ENCODE measurements at regions not wholly inside any gene's neighbourhood (a gene's known extent, or its start where the extent isn't known, plus 50 kb on each side); places are given as distances from the start of the nearest gene placed in this dataset.

- no peak for DNase-seq
These were observed 104.2 kb upstream of the THRB start for GRCh38 chr3:24598695-24599470.

GRCh38 chr3:24601066-24601939 lies 106.7 kb upstream of the THRB start:
- no peak for DNase-seq

- DNase-seq: no peak
These were observed 109.6 kb upstream of the THRB start for GRCh38 chr3:24604215-24604614.

- DNase-seq: no peak
These were observed 110.9 kb upstream of the THRB start for GRCh38 chr3:24605511-24606028.

- no peak for DNase-seq
These were observed 112.6 kb upstream of the THRB start for GRCh38 chr3:24607281-24607680.

GRCh38 chr3:24608701-24609390 lies 114.2 kb upstream of the THRB start:
- no peak for DNase-seq

- DNase-seq: no peak
These were observed 119.7 kb upstream of the THRB start for GRCh38 chr3:24614359-24614758.

GRCh38 chr3:24615177-24615576 lies 120.5 kb upstream of the THRB start:
- DNase-seq: no peak

GRCh38 chr3:24616110-24616829 lies 121.6 kb upstream of the THRB start:
- no peak for DNase-seq

GRCh38 chr3:24622138-24622537 lies 127.5 kb upstream of the THRB start:
- DNase-seq: no peak

GRCh38 chr3:24622696-24623225 lies 128.1 kb upstream of the THRB start:
- no peak for DNase-seq

- DNase-seq: no peak
These were observed 129.0 kb upstream of the THRB start for GRCh38 chr3:24623657-24624056.

GRCh38 chr3:24624938-24625681 lies 130.5 kb upstream of the THRB start:
- DNase-seq: no peak

- DNase-seq: no peak
These were observed 134.0 kb upstream of the THRB start for GRCh38 chr3:24628523-24629258.

- no peak for DNase-seq
These were observed 136.8 kb upstream of the THRB start for GRCh38 chr3:24631481-24631880.

GRCh38 chr3:24639061-24639460 lies 144.4 kb upstream of the THRB start:
- DNase-seq: no peak

GRCh38 chr3:24639481-24640329 lies 145.1 kb upstream of the THRB start:
- no peak for DNase-seq

- DNase-seq: peak in 1 of 2 experiments; percentile 48
These were observed 145.8 kb upstream of the THRB start for GRCh38 chr3:24640330-24640877.

GRCh38 chr3:24641628-24642027 lies 147.0 kb upstream of the THRB start:
- no peak for DNase-seq

- no peak for DNase-seq
These were observed 150.4 kb upstream of the THRB start for GRCh38 chr3:24645047-24645446.
